ENCODE measurements at regions not wholly inside any gene's neighbourhood (a gene's known extent, or its start where the extent isn't known, plus 50 kb on each side); places are given as distances from the start of the nearest gene placed in this dataset.

DNA sequence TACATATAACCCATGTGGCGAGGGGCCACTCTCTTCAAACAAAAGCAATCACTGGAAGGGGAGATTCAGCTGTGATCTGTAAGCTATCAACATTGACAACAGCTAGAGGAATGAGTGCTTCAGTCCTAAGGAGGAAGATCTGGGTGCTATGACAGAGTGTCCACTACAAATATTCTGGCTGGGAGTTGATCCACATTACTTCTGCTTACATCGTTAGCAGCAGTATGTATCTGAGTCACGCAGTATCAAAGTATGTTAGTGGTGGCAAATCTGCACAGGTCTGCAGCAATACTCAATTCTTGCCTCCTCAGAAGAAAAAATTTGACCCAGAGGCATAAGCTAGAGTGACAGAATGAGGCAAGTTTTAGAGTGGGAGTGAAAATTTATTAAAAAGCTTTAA lies 267.0 kb downstream of the PTH2R start:
- H3K4me1 ChIP-seq (ENCODE audit: insufficient read depth), result peaks cover 11% of the 10 kb centered on the region
- no peaks in the 10 kb centered on the region for H3K27me3 Mint-ChIP-seq (ENCODE audit: insufficient read depth, low read depth, poor library complexity)
- H3K27ac Mint-ChIP-seq, result no peak overlapping the region
- H3K4me3 ChIP-seq, result no peak overlapping the region
- H3K27me3 ChIP-seq (ENCODE audit: insufficient read depth), result no peaks in the 10 kb centered on the region
- H3F3A ChIP-seq (replicated peaks; ENCODE audit: low read depth), result no peaks in the 10 kb centered on the region
- peaks cover 15% of the 10 kb centered on the region for H3K4me1 Mint-ChIP-seq
- H4K20me1 ChIP-seq (replicated peaks; ENCODE audit: insufficient read depth), result no peaks in the 10 kb centered on the region
- H3K9me3 Mint-ChIP-seq, result no peaks in the 10 kb centered on the region
- 0 out of 2 replicates have a peak overlapping the region, but pooled peaks have one; percentile 9 for H2AFZ ChIP-seq
- no peak overlapping the region for H3K27ac ChIP-seq (ENCODE audit: low read depth)
- no peak overlapping the region for H3K4me2 ChIP-seq
- H3K9me2 ChIP-seq (ENCODE audit: insufficient read depth), result no peaks in the 10 kb centered on the region
- DNase-seq (ENCODE audit: low spot score) (no peak), ATAC-seq (no peak)
- H3K36me3 ChIP-seq (ENCODE audit: insufficient read depth), result no peaks in the 10 kb centered on the region
- H3K79me2 ChIP-seq (replicated peaks; ENCODE audit: insufficient read depth), result no peaks in the 10 kb centered on the region
- H3K4me3 Mint-ChIP-seq, result no peak overlapping the region
- no peak for TF ChIP-seq STAT1 (IDR thresholded peaks at IDR 0.05; ENCODE audit: unreplicated experiment)
- TF ChIP-seq, protein P1, sequence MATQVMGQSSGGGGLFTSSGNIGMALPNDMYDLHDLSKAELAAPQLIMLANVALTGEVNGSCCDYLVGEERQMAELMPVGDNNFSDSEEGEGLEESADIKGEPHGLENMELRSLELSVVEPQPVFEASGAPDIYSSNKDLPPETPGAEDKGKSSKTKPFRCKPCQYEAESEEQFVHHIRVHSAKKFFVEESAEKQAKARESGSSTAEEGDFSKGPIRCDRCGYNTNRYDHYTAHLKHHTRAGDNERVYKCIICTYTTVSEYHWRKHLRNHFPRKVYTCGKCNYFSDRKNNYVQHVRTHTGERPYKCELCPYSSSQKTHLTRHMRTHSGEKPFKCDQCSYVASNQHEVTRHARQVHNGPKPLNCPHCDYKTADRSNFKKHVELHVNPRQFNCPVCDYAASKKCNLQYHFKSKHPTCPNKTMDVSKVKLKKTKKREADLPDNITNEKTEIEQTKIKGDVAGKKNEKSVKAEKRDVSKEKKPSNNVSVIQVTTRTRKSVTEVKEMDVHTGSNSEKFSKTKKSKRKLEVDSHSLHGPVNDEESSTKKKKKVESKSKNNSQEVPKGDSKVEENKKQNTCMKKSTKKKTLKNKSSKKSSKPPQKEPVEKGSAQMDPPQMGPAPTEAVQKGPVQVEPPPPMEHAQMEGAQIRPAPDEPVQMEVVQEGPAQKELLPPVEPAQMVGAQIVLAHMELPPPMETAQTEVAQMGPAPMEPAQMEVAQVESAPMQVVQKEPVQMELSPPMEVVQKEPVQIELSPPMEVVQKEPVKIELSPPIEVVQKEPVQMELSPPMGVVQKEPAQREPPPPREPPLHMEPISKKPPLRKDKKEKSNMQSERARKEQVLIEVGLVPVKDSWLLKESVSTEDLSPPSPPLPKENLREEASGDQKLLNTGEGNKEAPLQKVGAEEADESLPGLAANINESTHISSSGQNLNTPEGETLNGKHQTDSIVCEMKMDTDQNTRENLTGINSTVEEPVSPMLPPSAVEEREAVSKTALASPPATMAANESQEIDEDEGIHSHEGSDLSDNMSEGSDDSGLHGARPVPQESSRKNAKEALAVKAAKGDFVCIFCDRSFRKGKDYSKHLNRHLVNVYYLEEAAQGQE (IDR thresholded peaks at IDR 0.05; ENCODE audit: unreplicated experiment), result no peak
- no peak for TF ChIP-seq POLR2AphosphoS5 (IDR thresholded peaks at IDR 0.05; ENCODE audit: low read depth)
- TF ChIP-seq, protein P2, sequence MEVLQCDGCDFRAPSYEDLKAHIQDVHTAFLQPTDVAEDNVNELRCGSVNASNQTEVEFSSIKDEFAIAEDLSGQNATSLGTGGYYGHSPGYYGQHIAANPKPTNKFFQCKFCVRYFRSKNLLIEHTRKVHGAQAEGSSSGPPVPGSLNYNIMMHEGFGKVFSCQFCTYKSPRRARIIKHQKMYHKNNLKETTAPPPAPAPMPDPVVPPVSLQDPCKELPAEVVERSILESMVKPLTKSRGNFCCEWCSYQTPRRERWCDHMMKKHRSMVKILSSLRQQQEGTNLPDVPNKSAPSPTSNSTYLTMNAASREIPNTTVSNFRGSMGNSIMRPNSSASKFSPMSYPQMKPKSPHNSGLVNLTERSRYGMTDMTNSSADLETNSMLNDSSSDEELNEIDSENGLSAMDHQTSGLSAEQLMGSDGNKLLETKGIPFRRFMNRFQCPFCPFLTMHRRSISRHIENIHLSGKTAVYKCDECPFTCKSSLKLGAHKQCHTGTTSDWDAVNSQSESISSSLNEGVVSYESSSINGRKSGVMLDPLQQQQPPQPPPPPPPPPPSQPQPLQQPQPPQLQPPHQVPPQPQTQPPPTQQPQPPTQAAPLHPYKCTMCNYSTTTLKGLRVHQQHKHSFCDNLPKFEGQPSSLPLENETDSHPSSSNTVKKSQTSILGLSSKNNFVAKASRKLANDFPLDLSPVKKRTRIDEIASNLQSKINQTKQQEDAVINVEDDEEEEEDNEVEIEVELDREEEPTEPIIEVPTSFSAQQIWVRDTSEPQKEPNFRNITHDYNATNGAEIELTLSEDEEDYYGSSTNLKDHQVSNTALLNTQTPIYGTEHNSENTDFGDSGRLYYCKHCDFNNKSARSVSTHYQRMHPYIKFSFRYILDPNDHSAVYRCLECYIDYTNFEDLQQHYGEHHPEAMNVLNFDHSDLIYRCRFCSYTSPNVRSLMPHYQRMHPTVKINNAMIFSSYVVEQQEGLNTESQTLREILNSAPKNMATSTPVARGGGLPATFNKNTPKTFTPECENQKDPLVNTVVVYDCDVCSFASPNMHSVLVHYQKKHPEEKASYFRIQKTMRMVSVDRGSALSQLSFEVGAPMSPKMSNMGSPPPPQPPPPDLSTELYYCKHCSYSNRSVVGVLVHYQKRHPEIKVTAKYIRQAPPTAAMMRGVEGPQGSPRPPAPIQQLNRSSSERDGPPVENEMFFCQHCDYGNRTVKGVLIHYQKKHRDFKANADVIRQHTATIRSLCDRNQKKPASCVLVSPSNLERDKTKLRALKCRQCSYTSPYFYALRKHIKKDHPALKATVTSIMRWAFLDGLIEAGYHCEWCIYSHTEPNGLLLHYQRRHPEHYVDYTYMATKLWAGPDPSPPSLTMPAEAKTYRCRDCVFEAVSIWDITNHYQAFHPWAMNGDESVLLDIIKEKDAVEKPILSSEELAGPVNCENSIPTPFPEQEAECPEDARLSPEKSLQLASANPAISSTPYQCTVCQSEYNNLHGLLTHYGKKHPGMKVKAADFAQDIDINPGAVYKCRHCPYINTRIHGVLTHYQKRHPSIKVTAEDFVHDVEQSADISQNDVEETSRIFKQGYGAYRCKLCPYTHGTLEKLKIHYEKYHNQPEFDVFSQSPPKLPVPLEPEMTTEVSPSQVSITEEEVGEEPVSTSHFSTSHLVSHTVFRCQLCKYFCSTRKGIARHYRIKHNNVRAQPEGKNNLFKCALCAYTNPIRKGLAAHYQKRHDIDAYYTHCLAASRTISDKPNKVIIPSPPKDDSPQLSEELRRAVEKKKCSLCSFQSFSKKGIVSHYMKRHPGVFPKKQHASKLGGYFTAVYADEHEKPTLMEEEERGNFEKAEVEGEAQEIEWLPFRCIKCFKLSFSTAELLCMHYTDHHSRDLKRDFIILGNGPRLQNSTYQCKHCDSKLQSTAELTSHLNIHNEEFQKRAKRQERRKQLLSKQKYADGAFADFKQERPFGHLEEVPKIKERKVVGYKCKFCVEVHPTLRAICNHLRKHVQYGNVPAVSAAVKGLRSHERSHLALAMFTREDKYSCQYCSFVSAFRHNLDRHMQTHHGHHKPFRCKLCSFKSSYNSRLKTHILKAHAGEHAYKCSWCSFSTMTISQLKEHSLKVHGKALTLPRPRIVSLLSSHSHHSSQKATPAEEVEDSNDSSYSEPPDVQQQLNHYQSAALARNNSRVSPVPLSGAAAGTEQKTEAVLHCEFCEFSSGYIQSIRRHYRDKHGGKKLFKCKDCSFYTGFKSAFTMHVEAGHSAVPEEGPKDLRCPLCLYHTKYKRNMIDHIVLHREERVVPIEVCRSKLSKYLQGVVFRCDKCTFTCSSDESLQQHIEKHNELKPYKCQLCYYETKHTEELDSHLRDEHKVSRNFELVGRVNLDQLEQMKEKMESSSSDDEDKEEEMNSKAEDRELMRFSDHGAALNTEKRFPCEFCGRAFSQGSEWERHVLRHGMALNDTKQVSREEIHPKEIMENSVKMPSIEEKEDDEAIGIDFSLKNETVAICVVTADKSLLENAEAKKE (CRISPR knock-in tag; IDR thresholded peaks at IDR 0.05), result no peak
- H3K36me3 Mint-ChIP-seq (ENCODE audit: low read depth), result no peaks in the 10 kb centered on the region
